HL-60 (cell line): ENCODE measurements at regions not wholly inside any gene's neighbourhood (a gene's known extent, or its start where the extent isn't known, plus 50 kb on each side); places are given as distances from the start of the nearest gene placed in this dataset.

Experiments
- CTCF ChIP-seq: IDR thresholded peaks from one replicate; pipeline ENCODE4 v1.5.1; 2011; ENCODE audit warnings: low read length, control low read depth, inconsistent platforms; ENCODE audit not compliant: insufficient read depth
- GABPA ChIP-seq: IDR thresholded peaks from 2 replicates; pipeline ENCODE4 v1.6.1; 2012; ENCODE audit warnings: low read depth
- POLR2AphosphoS5 ChIP-seq: IDR thresholded peaks from 2 replicates; pipeline ENCODE4 v1.6.1; 2012; ENCODE audit warnings: low read depth
- REST ChIP-seq: IDR thresholded peaks from 2 replicates; pipeline ENCODE4 v1.6.1; 2012; ENCODE audit warnings: low read depth; ENCODE audit not compliant: insufficient replicate concordance
- SPI1 ChIP-seq: IDR thresholded peaks from 2 replicates; pipeline ENCODE4 v1.6.1; 2012; ENCODE audit warnings: low read depth, mild to moderate bottlenecking, borderline replicate concordance

- no peak for TF ChIP-seq CTCF
- TF ChIP-seq GABPA: no peak
- TF ChIP-seq POLR2AphosphoS5: no peak
- TF ChIP-seq SPI1: no peak
- no peak for TF ChIP-seq REST
These were observed 1118.5 kb upstream of the EYS start for GRCh38 chr6:66825539-66825938.
